IMR-90 (cell line): ENCODE measurements at regions not wholly inside any gene's neighbourhood (a gene's known extent, or its start where the extent isn't known, plus 50 kb on each side); places are given as distances from the start of the nearest gene placed in this dataset.

ENCODE experiments used
- ATAC-seq: fragments of 200-7000 bp; cut with Tn5 transposase; 2 replicates; pipeline ENCODE4 v1.9.1; 2020; ENCODE audit warnings: low read depth, mild to moderate bottlenecking, moderate library complexity
- BruUV-seq: library from RNA; stranded (reverse); fragments of 400-500 nt; replicated peaks from 2 replicates; lab custom pipeline; 2021; lab: Mats Ljungman, UMichigan
- CTCF ChIA-PET: fragments of 300-600 bp; formaldehyde crosslinking; extraction: SDS; loops from one replicate; lab custom pipeline; 2021; ENCODE audit warnings: antibody characterized with exemption; lab: Yijun Ruan, JAX
- POLR2A ChIA-PET: fragments of 300-600 bp; sonication (Branson Sonifier 250); formaldehyde crosslinking; loops from one replicate; lab custom pipeline; 2022; ENCODE audit warnings: antibody characterized with exemption; ENCODE audit not compliant: unreplicated experiment; lab: Charles Lee
- DNase-seq: peaks from one replicate; pipeline ENCODE4 v3.0.0; 2013
- H2AFZ ChIP-seq: replicated peaks from 2 replicates; pipeline ENCODE3; 2013; ENCODE audit warnings: low read length, mild to moderate bottlenecking; ENCODE audit not compliant: poor library complexity
- H2AK5ac ChIP-seq: 2 replicates; pipeline ENCODE4 v1.6.1; 2013; ENCODE audit warnings: low read depth, low read length, inconsistent platforms
- H2AK9ac ChIP-seq: replicated peaks from 2 replicates; pipeline ENCODE3; 2013; ENCODE audit warnings: mild to moderate bottlenecking, low read depth, low read length, moderate library complexity; ENCODE audit not compliant: poor library complexity
- H2BK120ac ChIP-seq: 2 replicates; pipeline ENCODE4 v1.6.1; 2013; ENCODE audit warnings: low read depth, low read length, inconsistent platforms
- H2BK15ac ChIP-seq: 3 replicates; pipeline ENCODE4 v1.6.1; 2013; ENCODE audit warnings: low read depth, low read length, inconsistent platforms
- H2BK20ac ChIP-seq: 2 replicates; pipeline ENCODE4 v1.6.1; 2013; ENCODE audit warnings: low read depth, mild to moderate bottlenecking, inconsistent platforms, low read length, moderate library complexity
- H2BK5ac ChIP-seq: 2 replicates; pipeline ENCODE4 v1.6.1; 2013; ENCODE audit warnings: mild to moderate bottlenecking, low read depth, low read length, inconsistent platforms; ENCODE audit not compliant: poor library complexity, severe bottlenecking
- H3K14ac ChIP-seq: replicated peaks from 2 replicates; pipeline ENCODE4 v1.6.1; 2013; ENCODE audit warnings: low read depth, low read length, inconsistent platforms
- H3K18ac ChIP-seq: 2 replicates; pipeline ENCODE4 v1.6.1; 2013; ENCODE audit warnings: low read depth, low read length, control low read depth
- H3K23ac ChIP-seq: 2 replicates; pipeline ENCODE4 v1.6.1; 2013; ENCODE audit warnings: low read depth, low read length, inconsistent platforms
- H3K27ac ChIP-seq: 2 replicates; pipeline ENCODE4 v1.5.1; 2013; ENCODE audit warnings: mild to moderate bottlenecking, control low read depth, low read length; ENCODE audit not compliant: insufficient read depth
- H3K27me3 ChIP-seq: 2 replicates; pipeline ENCODE4 v1.6.1; 2013; ENCODE audit warnings: low read length; ENCODE audit not compliant: control insufficient read depth, insufficient read depth
- H3K36me3 ChIP-seq: 2 replicates; pipeline ENCODE4 v1.6.1; 2013; ENCODE audit warnings: low read length, mixed read lengths; ENCODE audit not compliant: control insufficient read depth, insufficient read depth
- H3K4ac ChIP-seq: 2 replicates; pipeline ENCODE4 v1.6.1; 2013; ENCODE audit warnings: low read depth, low read length, inconsistent platforms
- H3K4me1 ChIP-seq: 2 replicates; pipeline ENCODE4 v1.6.1; 2013; ENCODE audit warnings: low read length, mixed read lengths; ENCODE audit not compliant: control insufficient read depth, insufficient read depth
- H3K4me2 ChIP-seq: 2 replicates; pipeline ENCODE4 v1.6.1; 2013; ENCODE audit warnings: low read depth, mild to moderate bottlenecking, control low read depth, low read length, moderate library complexity
- H3K4me3 ChIP-seq: 2 replicates; pipeline ENCODE4 v1.5.1; 2013; ENCODE audit warnings: low read depth, mild to moderate bottlenecking, control low read depth, low read length, moderate library complexity; ENCODE audit not compliant: insufficient read depth
- H3K56ac ChIP-seq: 2 replicates; pipeline ENCODE4 v1.6.1; 2013; ENCODE audit warnings: low read length, inconsistent platforms; ENCODE audit not compliant: insufficient read depth; ENCODE audit errors: extremely low read depth
- H3K79me1 ChIP-seq, 2 experiments: 2 replicates each; pipeline ENCODE4 v1.6.1; 2013; ENCODE audit warnings: low read length in 2 of 2, inconsistent platforms in 1 of 2, low read depth in 1 of 2
- H3K9ac ChIP-seq: 2 replicates; pipeline ENCODE4 v1.6.1; 2013; ENCODE audit warnings: low read depth, low read length, control low read depth
- H3K9me1 ChIP-seq: 2 replicates; pipeline ENCODE4 v1.6.1; 2013; ENCODE audit warnings: low read length, inconsistent platforms; ENCODE audit not compliant: insufficient read depth
- H3K9me3 ChIP-seq: 2 replicates; pipeline ENCODE4 v1.6.1; 2013; ENCODE audit warnings: low read length; ENCODE audit not compliant: control insufficient read depth, insufficient read depth
- H4K20me1 ChIP-seq: 2 replicates; pipeline ENCODE4 v1.6.1; 2013; ENCODE audit warnings: low read length, inconsistent platforms; ENCODE audit not compliant: insufficient read depth
- H4K5ac ChIP-seq: 2 replicates; pipeline ENCODE4 v1.6.1; 2013; ENCODE audit warnings: mild to moderate bottlenecking, low read depth, low read length, control low read depth
- H4K8ac ChIP-seq, 2 experiments: 2 replicates each; pipeline ENCODE4 v1.6.1; 2013; ENCODE audit warnings: low read depth in 2 of 2, low read length in 2 of 2, control low read depth in 1 of 2, inconsistent platforms in 1 of 2
- H4K91ac ChIP-seq: 2 replicates; pipeline ENCODE4 v1.6.1; 2013; ENCODE audit warnings: low read depth, low read length, inconsistent platforms; ENCODE audit not compliant: insufficient read depth
- CTCF ChIP-seq: conservative IDR thresholded peaks from 2 replicates; pipeline ENCODE4 v1.5.1; 2012; ENCODE audit warnings: mild to moderate bottlenecking, low read depth, low read length, improper control_type of control experiment
- ELK1 ChIP-seq: fragments of 150-350 bp; IDR thresholded peaks from 2 replicates; pipeline ENCODE4 v1.6.1; 2016; ENCODE audit warnings: low read depth, mild to moderate bottlenecking, low read length, moderate library complexity, borderline replicate concordance
- MAFK ChIP-seq: IDR thresholded peaks from 2 replicates; pipeline ENCODE4 v1.6.1; 2012; ENCODE audit warnings: low read depth, low read length, improper control_type of control experiment
- MXI1 ChIP-seq: IDR thresholded peaks from 2 replicates; pipeline ENCODE4 v1.6.1; 2012; ENCODE audit warnings: low read depth, mild to moderate bottlenecking, low read length, moderate library complexity, borderline replicate concordance
- USF2 ChIP-seq: fragments of 150-350 bp; IDR thresholded peaks from 2 replicates; pipeline ENCODE4 v1.6.1; 2017; ENCODE audit warnings: mild to moderate bottlenecking, antibody characterized with exemption, low read length, low read depth
- WGBS, 2 experiments: methylation state at CpG; one replicate each; pipeline versions ENCODE4 v1.1.5 to v1.1.7; 2013; ENCODE audit warnings: missing lambda C conversion rate in 2 of 2; ENCODE audit not compliant: insufficient read length in 1 of 2; ENCODE audit errors: extremely low coverage in 2 of 2; 5-methylcytosine and 5-hydroxymethylcytosine counted together
- dilution Hi-C: fragments of 300-500 bp; cut with HindIII; formaldehyde crosslinking; loops from one replicate; pipeline ENCODE4 v1.14.3; 2018; ENCODE audit warnings: low sequenced_read_pairs; ENCODE audit not compliant: unreplicated experiment
- in situ Hi-C: fragments of 300-500 bp; cut with MboI; formaldehyde crosslinking; loops from 3 replicates; pipeline ENCODE4 v1.14.3; 2019; ENCODE audit warnings: low sequenced_read_pairs, inconsistent platforms, mixed read lengths
- intact Hi-C: fragments of 100-400 bp; cut with micrococcal nuclease; formaldehyde crosslinking; loops from 2 replicates; pipeline ENCODE4 v1.10.0; 2022

- no peak overlapping the region for H4K5ac ChIP-seq
- no peak overlapping the region for H3K27ac ChIP-seq
- TF ChIP-seq ELK1 (no peak), USF2 (no peak), MAFK (no peak), MXI1 (no peak), CTCF (no peak)
- DNase-seq: no peak
- ATAC-seq: no peak
- H2BK15ac ChIP-seq: no peak overlapping the region
- H3K36me3 ChIP-seq: no peaks in the 10 kb centered on the region
- WGBS, 2 experiments: no CpG with 5 or more reads among the region's 5 CpGs
- no peaks in the 10 kb centered on the region for H3K4me1 ChIP-seq
- no peak overlapping the region for H4K8ac ChIP-seq
- no peak overlapping the region for H2AK5ac ChIP-seq
- no peak overlapping the region for H3K4me3 ChIP-seq
- no peak overlapping the region for H3K4ac ChIP-seq
- no peak overlapping the region for H2BK120ac ChIP-seq
- H3K79me1 ChIP-seq: no peaks in the 10 kb centered on the region
- H3K4me2 ChIP-seq: no peak overlapping the region
- H4K91ac ChIP-seq: no peak overlapping the region
- H4K20me1 ChIP-seq: no peaks in the 10 kb centered on the region
- H2AK9ac ChIP-seq: no peak overlapping the region
- H3K9me3 ChIP-seq: peaks cover 6% of the 10 kb centered on the region
- H2BK20ac ChIP-seq: no peak overlapping the region
- dilution Hi-C loops: no loop called here
- ChIA-PET POLR2A (no interaction called here), CTCF (no interaction called here)
- no TSS peak for BruUV-seq
- no peak overlapping the region for H3K23ac ChIP-seq
- no peaks in the 10 kb centered on the region for H3K27me3 ChIP-seq
- no peak overlapping the region for H3K18ac ChIP-seq
- H2BK5ac ChIP-seq: no peak overlapping the region
- H3K9me1 ChIP-seq: no peaks in the 10 kb centered on the region
- no peak overlapping the region for H2AFZ ChIP-seq
- no peak overlapping the region for H3K9ac ChIP-seq
- no peak overlapping the region for H3K14ac ChIP-seq
- in situ Hi-C loops: no loop called here
- intact Hi-C loops: no loop called here
- no peak overlapping the region for H3K56ac ChIP-seq
Observed at GRCh38 chr21:18716578-18717138, 313.1 kb upstream of the TMPRSS15 start.
